ENCODE measurements at regions not wholly inside any gene's neighbourhood (a gene's known extent, or its start where the extent isn't known, plus 50 kb on each side); places are given as distances from the start of the nearest gene placed in this dataset.
"Not testable (repeated sequence)": the region's sequence is repeated elsewhere in the genome, so short reads cannot be mapped to it uniquely, and the experiment has no call there.

DNA sequence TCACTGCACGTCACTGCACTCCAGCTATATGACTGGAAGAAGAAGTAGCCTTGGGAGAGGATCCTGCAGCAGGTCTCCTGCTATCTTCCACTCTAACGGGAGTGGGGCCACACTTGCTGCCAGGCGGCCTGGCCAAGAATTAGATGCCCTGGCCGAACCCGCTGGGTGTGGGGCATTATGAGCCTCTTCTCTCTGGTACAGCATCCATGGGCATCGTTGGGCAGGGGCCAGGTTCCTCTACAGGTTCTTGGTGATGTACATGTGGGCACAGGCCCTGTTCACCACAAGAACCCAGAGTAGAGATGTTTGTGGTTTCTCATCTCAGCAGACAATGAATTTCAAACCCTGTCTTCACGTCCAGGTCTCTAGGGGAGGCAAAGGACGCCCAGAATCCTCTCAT is 370.5 kb downstream of the NPHP4 start:
- DNase-seq: no peak

DNA sequence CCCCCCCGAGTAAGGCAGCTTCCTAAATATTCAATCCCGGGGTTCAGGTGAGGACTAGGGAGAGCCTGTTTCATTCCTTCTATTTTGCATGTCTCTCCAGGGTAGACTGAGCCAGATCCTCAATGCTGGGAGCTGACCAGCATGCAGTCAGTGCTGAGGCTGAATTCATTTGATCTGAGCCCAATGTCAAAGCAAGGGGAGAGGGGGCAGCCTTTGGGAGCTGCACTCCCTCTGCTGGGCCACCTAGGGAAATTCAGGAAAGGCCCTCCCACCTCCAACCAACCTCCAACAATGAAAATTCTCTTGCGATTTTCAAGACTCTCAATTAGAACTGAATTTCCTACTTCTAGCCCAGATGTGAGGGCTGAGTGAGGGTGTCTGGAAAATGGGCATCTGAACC is 371.2 kb downstream of the NPHP4 start:
- DNase-seq: peak in 1 of 2 experiments; percentile 2

DNA sequence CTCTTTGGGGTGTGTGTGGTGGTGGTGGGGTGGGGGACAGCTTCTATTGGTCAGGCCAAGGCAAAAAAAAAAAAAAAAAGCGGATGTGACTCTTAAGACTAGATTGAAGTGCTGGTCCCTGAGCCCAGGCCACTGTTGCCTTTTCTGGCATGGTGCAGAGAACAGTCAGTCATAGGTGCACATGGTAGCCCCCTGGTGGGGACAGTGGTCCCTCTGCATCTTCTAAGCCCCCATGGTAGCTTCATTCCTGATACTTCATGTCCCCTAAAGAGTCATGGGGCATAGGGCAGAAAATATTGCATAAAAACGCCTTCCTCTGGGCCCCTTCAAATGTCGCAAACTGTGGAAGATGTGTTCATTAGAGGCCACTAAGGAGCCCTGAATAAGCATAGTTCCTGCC is 371.8 kb downstream of the NPHP4 start:
- no peak for DNase-seq

DNA sequence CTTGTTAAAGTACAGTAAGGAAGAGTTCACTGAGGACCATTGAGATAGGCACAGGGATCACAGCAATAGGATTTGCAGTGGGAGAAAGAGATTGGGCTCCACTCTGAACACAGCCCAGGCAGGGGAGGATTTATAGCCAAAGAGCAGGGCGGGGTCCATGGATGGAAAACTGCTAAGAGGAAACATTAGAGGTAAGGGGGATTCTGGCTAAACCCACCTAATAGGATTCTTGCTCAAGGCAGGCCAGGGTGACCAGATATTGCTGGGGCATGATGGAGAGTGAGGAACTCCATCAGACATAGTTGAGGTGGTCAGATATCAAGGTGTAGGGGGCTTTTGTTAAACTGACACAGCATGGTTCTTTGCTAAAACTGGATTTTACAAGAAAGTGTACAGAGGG is 372.8 kb downstream of the NPHP4 start:
- DNase-seq: no peak

DNA sequence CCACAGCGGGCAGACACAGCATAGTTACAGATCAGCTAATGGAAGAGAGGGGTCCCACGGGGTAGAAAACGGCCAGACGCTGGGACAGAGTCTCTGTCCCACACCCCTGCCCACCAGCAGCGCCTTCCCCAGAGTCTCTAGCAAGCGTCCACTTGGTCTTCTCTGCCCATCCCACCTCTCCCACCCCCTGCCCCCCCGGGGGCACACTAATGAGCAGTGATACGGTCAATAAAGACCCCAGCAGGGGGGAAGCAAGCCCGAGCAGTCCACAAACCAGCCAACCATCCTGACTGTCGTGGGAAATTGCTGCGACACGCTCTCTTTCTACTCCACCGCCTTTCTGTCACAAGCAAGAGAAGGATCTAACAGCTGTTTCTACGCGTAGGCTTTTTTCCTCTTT is 374.7 kb downstream of the NPHP4 start:
- DNase-seq: no peak

DNA sequence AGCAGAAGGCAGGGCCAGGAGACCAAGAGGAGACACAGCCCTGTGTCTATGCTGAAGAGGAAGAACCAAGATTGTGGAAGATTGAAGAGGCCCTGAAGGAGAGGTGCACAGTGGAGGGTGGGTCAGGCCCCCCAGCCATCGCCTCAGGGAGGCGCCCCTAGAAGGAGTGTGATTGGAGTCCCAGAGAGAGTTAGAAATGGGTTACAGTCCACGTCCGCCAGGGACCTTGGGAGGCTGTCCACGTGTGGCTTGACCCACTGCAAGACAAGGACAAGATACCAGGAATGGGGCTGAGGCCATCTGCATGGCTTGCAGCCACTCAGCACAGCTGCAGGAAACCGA is 375.1 kb downstream of the NPHP4 start:
- DNase-seq: no peak

DNA sequence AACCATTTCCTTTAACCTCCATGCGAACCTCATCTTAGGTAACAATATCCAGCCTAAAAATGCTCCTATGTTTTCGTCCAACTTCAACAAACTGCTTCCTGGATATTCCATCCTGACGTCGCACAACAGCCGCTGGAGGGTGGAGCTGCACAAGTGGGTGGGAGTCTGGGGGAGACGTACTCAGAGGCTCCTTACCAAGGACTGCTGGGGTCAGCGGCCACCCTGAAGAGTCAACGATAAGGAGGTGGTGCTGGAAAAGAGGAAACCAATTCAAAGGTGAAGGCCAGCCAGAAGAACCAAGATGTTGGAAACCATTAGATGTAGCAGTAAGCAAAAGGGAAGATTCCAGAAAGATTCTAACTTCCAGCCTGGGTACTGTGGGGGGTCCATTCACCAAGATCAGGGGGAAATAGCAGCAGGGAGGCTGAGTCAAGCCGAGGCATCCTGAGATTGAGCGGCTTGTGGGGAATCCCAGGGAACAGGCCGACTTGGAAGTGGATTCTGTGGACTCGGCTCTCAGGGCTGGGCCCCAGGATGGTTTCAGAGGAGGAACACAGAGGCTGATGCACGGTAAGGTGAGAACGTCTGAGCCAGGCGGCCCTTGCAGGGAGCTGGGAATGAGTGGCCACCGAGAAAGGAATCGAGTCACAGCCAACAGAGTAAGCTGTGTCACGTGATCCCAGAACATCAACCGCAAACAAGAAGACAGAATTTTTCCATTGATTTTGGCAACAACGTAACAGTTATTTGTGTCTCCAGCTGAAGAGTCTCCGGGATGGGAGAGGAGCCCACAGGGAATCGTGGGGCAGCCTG is 375.7 kb downstream of the NPHP4 start:
- DNase-seq: no peak

DNA sequence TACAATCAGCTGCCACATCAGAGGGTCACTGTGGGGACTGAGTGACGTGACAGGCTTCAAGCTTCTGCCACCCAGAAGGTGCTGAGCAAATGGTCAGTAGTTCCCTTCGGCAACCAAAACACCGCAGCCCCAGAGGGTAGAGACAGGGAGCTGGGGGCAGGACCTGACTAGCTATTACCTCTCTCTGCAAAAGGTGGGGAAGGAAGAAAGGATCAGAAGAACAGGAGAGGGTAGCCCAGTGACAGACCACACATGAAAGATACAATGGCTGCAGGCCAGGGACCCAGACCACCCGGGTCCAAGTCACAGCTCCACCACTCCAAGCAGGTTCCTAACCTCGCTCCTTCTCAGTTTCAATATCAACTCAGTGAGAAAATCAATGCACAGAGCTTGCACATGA is 377.1 kb downstream of the NPHP4 start:
- DNase-seq: no peak

DNA sequence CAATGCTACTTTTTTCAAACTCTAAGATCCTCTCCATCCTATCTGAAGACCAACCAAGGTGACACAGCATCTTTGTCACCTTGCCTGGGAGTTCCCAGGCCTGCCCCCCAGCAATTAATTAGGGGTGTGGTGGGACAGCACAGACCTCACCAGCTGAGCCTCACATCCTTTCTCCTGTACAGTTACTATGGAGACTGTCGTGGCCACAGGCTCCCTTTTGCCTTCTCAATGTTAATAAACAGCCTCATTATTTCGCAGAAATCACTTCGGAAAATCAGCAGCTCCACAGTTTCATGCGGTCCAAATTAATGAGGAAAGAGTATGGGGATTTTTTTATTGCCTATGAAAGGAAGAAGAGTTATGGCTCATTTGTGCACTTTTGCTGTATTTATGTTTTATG is 378.3 kb downstream of the NPHP4 start:
- DNase-seq: no peak

DNA sequence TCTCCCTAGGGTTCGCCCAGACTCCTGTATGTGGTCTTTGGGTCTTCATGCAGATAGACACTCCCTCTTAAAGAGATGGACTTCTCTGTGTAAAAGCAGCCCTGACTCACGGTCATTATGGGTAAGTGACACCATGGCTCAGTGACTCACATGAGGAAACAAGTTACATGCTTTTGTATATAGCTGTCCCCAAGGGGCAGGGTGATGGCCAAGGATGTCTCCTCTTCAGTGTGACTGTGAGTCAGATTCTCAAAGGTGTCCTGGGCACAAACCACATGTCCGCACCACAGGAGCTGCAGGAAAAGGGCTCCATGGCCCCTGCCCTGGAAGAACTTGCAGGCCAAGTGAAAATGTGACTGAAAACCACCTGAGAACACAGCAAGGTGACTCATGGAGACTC is 380.4 kb downstream of the NPHP4 start:
- no peak for DNase-seq

DNA sequence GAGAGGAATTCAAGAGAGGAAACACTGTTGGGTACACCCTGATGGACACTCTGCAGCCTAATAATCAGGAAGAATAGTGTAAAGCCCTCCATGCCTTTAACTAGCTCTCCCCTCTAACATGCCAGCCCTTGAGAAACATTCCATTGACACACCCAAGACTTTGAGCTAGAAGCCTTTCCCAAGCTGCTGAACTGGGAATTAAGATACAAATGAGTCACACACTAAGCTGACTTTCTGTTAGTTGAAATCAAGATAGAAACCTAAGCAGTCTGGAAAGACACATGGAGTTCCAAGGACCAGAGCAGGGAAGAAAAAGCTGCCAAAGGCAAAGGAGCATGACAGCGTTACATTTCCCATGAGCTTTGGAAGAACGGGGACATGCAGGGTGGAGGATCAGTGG is 380.8 kb downstream of the NPHP4 start:
- DNase-seq: no peak

DNA sequence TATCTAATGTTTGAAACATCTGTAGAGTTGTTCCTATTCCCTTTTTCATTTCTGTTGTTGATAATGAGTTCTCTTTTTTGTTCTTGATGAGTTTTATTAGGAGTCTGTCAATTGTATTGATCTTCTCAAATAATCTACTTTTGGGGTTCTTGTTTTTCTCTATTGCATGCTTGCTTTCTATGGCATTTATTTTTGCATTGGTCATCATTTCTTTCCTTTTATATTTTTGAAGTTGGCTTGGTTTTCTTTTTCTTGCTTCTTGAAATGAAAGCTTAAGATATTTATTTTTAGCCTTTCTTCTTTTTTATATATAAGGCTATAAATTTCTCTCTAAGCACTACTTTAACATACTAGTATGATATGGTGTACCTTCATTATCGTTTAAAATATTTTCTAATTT is 381.8 kb downstream of the NPHP4 start:
- no peak for DNase-seq

DNA sequence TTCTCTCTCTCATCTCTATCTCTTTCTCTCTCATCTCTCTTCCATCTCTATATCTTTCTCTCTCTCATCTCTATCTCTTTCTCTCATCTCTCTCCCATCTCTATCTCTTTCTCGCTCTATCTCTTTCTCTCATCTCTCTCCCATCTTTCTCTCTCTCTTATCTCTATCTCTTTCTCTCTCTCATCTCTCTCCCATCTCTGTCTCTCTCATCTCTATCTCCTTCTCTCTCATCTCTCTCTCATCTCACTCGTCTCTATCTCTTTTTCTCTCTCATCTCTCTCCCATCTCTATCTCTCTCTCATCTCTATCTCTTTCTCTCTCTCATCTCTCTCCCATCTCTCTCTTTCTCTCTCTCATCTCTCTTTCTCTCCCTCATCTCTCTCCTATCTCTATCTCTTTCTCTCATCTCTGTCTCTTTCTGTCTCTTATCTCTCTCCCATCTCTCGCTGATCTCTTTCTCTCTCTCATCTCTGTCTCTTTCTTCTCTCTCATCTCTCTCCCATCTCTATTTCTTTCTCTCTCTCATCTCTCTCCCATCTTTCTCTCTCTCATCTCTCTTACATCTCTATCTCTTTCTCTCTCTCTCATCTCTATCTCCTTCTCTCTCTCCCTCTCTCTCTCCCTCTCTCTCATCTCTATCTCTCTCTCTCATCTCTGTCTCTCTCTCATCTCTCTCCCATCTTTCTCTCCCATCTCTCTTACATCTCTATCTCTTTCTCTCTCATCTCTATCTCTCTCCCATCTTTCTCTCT is 388.7 kb downstream of the NPHP4 start:
- no peak for DNase-seq

DNA sequence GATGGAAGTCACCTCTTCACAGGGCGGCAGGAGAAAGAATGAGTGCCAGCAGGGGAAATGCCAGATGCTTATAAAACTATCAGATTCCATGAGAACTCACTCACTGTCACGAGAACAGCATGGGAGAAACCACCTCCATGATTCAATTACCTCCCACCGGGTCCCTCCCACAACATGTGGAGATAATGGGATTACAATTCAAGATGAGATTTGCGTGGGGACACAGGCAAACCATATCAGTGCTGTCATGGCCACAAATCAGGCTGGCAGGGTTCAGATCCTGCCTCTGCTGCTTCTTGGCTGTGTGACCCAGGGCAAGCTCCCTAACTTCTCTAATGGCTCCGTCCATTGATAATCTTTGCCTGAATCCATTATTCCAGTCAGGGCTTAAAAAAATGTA is 389.5 kb downstream of the NPHP4 start:
- not testable (repeated sequence) for DNase-seq

DNA sequence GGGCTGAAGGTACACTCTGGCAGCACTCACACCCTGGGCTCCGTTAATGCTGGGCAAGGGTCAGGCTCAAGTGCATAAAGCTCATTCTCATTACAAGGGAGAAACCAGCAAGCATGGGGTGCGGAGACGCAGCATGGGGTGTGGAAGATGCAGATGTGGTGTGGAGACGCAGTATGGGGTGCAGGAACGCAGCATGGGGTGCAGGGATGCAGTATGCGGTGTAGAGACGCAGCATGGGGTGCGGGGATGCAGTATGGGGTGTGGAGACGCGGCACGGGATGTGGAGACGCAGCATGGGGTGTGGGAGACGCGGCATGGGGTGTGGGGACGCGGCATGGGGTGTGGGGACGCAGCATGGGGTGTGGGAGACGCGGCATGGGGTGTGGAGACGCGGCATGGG is 390.7 kb downstream of the NPHP4 start:
- no peak for DNase-seq

DNA sequence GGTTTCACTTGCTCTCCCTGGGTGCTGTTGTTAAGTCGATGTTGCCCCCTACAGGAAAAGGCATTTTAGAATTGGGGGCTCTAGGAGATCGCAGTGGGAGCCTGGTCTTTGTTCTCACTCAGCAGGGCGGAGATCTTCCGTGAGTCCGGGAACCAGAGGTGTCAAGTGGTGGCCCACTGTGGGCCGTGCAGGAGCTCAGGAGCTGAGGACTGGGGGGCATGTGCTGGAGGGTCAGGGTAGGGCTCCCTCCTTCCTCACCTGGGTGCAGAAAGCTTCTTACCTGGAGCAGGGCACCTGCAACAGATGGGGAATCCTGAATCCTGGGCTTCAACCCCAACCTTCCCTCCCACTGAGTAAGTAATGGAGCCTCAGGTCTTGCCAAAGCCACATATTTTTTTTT is 392.7 kb downstream of the NPHP4 start:
- no peak for DNase-seq

DNA sequence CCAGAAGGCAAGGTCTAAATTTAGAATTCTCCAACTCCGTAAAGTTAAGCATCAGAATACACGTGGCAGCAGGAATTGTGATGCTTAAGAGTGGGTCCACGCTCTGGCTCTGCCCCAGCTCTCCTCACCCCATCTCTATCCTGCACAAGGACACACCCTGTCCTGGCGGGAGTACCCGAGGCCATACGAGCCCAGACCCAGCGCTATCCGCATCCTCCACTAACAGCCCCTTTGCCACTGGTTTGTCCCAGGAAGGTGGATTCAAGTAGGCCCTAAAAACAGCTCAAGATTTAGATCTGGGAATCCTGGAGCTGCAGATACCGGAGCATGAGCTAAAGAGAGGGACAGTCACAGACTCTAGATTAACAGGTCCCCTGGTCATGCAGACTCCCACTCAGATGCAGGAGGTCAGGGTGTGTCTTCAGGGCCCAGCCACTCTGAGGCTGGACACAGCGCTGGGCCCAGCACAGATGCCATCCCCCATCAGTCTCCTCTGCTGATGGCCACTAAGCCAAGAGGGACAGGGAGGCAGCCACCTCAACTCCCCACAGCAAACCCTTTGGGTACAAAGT is 393.3 kb downstream of the NPHP4 start:
- no peak for DNase-seq

DNA sequence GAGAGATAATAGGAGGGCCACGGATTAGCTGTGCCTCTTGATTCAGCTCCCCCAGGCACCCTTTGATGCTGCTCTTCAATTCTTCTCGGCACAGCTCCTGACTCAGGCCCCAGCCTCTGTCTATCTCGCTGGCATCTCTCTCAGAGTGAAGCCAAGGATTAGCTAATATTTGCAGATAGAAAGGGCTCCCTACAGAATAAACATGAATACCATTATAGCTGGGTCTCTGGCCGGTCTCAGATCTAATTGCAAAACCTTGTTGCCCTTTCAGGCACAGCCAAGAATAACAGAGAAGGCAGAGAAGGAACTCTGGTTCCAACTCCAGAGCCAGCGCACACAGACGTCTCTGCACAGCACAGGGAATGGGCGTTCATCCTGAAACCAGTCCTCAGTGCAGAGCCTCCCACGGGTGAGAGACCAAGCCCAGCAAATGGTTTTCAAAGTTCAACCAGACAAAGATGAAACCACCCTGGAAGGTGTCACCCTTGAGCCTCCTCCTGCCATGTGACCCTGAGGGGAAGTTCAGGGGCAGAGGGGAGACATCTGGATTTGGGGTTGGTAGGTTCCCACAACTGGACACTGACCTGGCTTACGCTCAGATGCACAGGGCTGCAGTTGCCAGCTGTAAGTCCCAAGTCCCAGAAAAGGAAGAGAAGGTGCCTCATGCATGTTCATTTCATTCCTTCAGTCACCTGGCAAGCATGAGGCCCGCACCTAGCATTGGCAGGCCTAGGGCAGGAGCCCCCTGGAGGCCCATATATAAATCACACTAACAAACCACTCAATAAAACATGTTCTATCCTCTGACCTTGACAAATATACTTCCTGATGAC is 394.0 kb downstream of the NPHP4 start:
- DNase-seq: no peak

DNA sequence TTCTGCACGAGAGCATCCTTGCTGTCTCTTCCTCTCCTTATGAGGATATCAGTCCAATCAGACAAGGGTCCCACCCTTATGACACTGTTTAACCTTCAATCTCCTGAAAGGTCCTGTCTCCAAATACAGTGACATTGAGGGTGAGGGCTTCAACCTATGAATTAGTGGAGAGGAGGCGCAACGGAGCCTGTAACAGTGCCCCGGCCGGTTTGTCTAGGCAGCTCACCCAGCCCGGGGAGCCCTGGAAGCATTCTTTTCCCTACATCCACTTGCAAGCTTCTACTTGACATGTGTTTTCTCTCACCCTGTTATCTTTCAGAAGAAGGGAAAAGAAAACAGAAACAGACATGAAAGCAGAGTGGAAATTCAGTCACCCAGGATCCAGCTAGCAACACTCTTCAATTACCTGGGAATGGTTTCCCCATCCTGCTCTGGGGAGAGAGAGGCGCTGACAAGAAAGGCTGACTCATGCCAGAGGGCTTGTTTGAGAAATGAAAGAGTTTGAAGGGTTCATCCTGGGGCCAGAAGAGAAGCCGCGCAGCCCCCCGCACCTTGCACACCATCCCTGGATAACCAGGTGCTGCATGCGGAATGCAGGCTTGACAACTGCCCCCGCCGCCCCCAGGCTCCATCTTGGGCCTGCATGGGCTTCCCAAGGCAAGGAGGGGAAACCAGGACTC is 394.9 kb downstream of the NPHP4 start:
- no peak for DNase-seq

DNA sequence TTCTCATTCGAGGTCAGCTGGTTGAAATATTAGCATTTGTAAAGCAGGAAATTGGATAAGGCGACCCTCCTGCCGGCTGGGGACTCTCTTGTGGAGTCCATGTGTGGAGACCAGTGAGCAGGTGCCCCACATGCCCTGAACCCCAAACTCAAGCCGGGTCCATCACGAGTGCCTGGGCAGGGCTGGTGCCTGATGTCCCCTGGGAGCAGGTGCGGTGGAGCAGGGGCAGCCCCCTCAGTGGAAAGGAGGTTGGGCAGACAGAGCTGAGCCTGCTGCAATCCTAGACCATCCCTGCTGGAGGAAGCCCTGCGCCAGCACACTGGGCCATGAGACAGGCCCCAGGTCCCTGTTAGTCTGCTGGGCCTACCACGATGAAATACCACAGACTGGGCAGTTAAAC is 395.6 kb downstream of the NPHP4 start:
- no peak for DNase-seq

DNA sequence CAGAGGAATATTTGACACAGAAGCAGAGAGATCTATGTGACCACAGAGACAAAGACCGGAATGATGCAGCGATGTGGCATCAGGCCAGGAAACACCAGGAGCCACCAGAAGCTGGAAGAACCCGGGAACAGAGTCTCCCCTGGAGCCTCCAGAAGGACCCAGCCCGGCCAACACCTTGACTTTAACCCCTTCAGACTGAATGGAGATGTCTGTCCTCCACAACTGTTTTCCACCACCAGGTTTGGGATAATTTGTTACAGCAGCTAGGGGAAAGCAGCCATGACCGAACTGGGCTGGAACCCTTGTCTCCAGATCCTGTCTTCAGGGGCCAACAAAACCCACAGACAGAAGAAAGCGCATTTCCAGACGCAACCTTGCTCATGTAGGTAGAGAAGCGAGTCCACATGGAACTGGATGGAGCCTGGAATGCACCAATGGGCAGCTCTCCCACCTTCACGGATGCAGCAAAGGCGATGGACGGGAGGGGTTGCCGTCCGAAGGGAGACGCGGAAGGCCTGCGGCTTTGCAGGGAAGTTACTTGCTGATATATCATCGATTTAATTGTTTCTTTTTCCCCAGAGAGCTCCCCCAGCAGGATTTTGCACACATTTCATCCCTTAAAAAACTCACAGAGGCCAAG is 396.6 kb downstream of the NPHP4 start:
- no peak for DNase-seq
